Type B pancreatic cell (in vitro differentiated cells): ENCODE measurements at regions not wholly inside any gene's neighbourhood (a gene's known extent, or its start where the extent isn't known, plus 50 kb on each side); places are given as distances from the start of the nearest gene placed in this dataset.
A peak's percentile ranks its signal among the peaks of the same experiment; 100 is the strongest.

Source experiments
- DNase-seq: peaks from one replicate; pipeline ENCODE4 v3.0.0; 2021; ENCODE audit warnings: mixed read lengths; ENCODE audit not compliant: unreplicated experiment; ENCODE audit errors: extremely low spot score
- H3K27ac Mint-ChIP-seq: 2 replicates; pipeline ENCODE4 v1.8.0; 2021; ENCODE audit warnings: mild to moderate bottlenecking, mixed read lengths
- H3K27me3 Mint-ChIP-seq: 2 replicates; pipeline ENCODE4 v1.8.0; 2021; ENCODE audit warnings: mixed read lengths
- H3K36me3 Mint-ChIP-seq: 2 replicates; pipeline ENCODE4 v1.8.0; 2021; ENCODE audit warnings: mixed read lengths
- H3K4me1 Mint-ChIP-seq: one replicate; pipeline ENCODE4 v1.8.0; 2021; ENCODE audit warnings: mixed read lengths; ENCODE audit not compliant: unreplicated experiment
- H3K4me3 Mint-ChIP-seq: 2 replicates; pipeline ENCODE4 v1.8.0; 2021; ENCODE audit warnings: mild to moderate bottlenecking, mixed read lengths
- H3K9me3 Mint-ChIP-seq: 2 replicates; pipeline ENCODE4 v1.8.0; 2021; ENCODE audit warnings: mixed read lengths
- TF ChIP-seq, protein P1 (sequence below): fragments of 200-600 bp; sonication (generic); conservative IDR thresholded peaks from 2 replicates; pipeline ENCODE4 v1.5.0; 2021; ENCODE audit warnings: antibody characterized with exemption, mild to moderate bottlenecking

DNA sequence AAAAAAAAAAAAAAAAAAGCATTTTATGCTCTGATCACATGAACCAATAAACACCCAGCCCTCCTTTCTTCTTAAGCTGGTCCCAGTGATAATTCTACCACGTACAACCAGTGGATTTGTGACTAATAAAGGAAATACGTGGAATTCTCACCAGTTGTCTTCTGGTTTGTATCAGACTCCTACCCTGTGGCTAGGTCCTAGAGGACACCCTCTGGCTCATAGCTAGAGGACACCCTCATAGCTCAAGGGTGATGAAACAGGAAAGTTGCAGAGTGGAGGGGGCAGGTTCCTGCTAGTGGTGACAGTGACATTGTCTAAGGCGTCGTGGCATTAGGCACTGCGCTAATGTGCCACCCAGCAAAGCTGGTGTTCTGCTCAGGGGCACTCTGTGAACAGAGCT lies 167.8 kb downstream of the BCL11A start:
- H3K4me1 Mint-ChIP-seq = peaks cover 33% of the 10 kb centered on the region

DNA sequence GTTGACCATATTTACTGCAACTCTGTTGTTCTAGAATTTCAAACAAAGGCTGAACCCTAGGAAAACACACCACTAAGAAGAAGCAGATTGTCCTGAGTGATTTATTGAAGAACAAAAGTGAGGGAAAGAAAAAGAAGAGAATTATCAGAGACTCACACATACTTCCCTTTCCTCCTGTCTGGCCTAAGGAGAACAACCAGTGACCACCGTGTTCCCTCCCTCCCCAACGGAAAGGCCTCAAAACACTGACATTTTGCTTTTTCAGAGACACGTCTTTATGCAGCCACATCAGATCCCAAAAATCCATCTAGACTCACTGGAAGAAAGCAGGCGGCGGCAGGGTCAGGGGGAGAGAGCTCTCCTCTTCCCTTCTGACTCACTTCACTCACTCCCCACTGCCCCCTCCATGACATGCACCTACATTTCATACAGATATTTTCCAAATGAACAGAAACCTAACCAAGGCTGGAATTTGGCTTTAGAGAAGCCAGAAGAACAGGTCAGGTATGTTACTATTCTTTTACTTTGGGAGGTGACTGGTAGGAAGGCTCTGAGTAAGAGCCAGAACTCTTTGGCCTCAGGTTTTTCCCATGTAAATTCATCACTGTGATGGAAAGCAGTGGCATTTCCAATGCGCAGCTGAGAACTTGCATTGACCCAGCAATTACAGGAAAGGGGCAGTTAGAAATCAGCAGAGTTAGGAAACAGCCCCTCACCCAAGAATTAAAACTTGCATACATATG lies 169.9 kb downstream of the BCL11A start:
- no peaks in the 10 kb centered on the region for H3K36me3 Mint-ChIP-seq
- peaks cover 13% of the 10 kb centered on the region for H3K9me3 Mint-ChIP-seq
- H3K27ac Mint-ChIP-seq = peak overlapping the region; percentile 93
- peak overlapping the region; percentile 82 for H3K4me3 Mint-ChIP-seq
- H3K4me1 Mint-ChIP-seq = peaks cover 36% of the 10 kb centered on the region
- TF ChIP-seq, protein P1, sequence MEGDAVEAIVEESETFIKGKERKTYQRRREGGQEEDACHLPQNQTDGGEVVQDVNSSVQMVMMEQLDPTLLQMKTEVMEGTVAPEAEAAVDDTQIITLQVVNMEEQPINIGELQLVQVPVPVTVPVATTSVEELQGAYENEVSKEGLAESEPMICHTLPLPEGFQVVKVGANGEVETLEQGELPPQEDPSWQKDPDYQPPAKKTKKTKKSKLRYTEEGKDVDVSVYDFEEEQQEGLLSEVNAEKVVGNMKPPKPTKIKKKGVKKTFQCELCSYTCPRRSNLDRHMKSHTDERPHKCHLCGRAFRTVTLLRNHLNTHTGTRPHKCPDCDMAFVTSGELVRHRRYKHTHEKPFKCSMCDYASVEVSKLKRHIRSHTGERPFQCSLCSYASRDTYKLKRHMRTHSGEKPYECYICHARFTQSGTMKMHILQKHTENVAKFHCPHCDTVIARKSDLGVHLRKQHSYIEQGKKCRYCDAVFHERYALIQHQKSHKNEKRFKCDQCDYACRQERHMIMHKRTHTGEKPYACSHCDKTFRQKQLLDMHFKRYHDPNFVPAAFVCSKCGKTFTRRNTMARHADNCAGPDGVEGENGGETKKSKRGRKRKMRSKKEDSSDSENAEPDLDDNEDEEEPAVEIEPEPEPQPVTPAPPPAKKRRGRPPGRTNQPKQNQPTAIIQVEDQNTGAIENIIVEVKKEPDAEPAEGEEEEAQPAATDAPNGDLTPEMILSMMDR = no peak
- DNase-seq = no peak
- peaks cover 12% of the 10 kb centered on the region for H3K27me3 Mint-ChIP-seq

More for the DNA sequence above, 167.8 kb downstream of the BCL11A start:
- H3K36me3 Mint-ChIP-seq = no peaks in the 10 kb centered on the region
- H3K27me3 Mint-ChIP-seq = peaks cover 12% of the 10 kb centered on the region
- TF ChIP-seq, protein P1 = no peak
- peaks cover 13% of the 10 kb centered on the region for H3K9me3 Mint-ChIP-seq
- H3K4me3 Mint-ChIP-seq = no peak overlapping the region
- DNase-seq = no peak
- no peak overlapping the region for H3K27ac Mint-ChIP-seq

DNA sequence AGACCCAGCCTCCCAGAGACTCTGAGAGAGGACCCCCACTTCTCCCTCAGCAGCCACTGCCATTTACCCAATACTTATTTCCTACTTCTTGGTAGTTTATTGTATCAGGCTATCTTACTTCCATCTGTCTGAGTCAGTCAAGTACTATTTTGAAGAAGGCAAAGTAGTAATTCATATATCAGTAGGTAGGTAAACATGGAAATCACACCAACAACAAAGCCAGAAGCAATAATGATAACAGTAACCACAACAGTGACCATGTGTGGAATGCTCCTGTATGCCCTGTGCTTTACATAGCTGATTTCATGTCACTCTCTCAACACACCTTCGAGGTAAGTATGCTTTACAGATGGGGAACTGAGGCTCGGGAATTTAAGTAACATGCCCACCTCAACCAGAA lies 173.0 kb downstream of the BCL11A start:
- no peak overlapping the region for H3K4me3 Mint-ChIP-seq
- TF ChIP-seq, protein P1 = no peak
- no peak overlapping the region for H3K27ac Mint-ChIP-seq
- DNase-seq = no peak
- peaks cover 28% of the 10 kb centered on the region for H3K4me1 Mint-ChIP-seq
- H3K36me3 Mint-ChIP-seq = no peaks in the 10 kb centered on the region
- H3K9me3 Mint-ChIP-seq = peaks cover 13% of the 10 kb centered on the region
- H3K27me3 Mint-ChIP-seq = peaks cover 12% of the 10 kb centered on the region

DNA sequence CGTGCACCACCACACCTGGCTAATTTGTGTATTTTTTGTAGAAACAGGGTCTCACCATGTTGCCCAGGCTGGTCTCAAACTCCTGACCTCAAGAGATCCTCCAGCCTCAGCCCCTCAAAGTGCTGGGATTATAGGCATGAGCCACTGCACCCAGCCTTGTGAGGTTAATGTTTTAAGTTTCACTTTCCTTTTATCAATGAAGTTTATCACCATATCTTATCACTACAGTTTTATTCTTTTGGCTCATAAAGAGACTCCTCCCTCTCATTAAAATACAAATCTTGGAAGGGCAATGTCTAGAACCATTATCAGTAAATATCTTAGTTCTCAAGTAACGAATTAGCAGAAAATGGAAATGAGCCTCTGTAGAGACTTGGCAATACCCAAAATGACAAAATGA lies 173.8 kb downstream of the BCL11A start:
- no peak overlapping the region for H3K27ac Mint-ChIP-seq
- DNase-seq = no peak
- H3K4me3 Mint-ChIP-seq = peak overlapping the region; percentile 51
- peaks cover 28% of the 10 kb centered on the region for H3K4me1 Mint-ChIP-seq
- H3K9me3 Mint-ChIP-seq = peaks cover 13% of the 10 kb centered on the region
- TF ChIP-seq, protein P1 = no peak
- H3K36me3 Mint-ChIP-seq = no peaks in the 10 kb centered on the region
- H3K27me3 Mint-ChIP-seq = peaks cover 12% of the 10 kb centered on the region

DNA sequence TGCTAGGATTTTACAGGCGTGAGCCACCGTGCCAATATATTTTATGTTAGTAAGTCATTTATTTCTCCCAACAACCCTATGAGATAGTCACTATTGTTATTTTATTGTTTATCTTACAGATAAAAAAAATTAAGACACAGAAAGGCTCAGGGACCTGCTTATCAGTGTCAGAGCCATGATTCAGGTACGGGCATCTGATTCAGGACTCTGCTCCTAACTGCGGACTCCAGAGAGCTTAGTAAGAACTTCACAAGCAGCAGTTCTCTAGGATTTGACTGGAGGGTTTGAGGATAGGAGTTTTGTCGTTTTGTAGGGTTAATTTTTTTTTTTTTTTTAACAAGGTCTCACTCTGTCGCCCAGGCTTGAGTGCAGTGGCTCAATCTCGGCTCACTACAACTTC lies 174.2 kb downstream of the BCL11A start:
- no peak for DNase-seq
- TF ChIP-seq, protein P1 = no peak
- H3K4me1 Mint-ChIP-seq = peaks cover 26% of the 10 kb centered on the region
- no peaks in the 10 kb centered on the region for H3K36me3 Mint-ChIP-seq
- no peak overlapping the region for H3K4me3 Mint-ChIP-seq
- peaks cover 12% of the 10 kb centered on the region for H3K27me3 Mint-ChIP-seq
- H3K27ac Mint-ChIP-seq = no peak overlapping the region
- H3K9me3 Mint-ChIP-seq = peaks cover 13% of the 10 kb centered on the region
